ENCODE measurements at regions not wholly inside any gene's neighbourhood (a gene's known extent, or its start where the extent isn't known, plus 50 kb on each side); places are given as distances from the start of the nearest gene placed in this dataset.

DNA sequence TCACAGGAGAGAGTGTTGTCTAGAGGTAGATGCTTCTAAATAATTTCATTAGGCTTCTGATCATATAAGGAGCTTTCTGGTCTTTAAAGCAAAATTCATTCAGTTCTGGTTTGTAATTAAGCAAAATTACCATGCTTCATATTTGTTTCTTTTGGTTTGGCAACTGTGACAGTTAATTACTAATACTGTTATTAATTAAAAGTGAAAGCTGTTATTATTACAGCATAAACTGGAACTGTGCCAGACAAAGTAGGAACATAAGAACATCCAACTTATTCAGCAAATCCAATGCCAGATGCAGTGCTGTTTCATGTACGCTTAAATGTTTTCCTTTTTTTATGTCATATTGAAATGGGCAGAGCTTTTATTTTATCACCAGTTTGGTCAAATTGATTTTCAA, 70.4 kb upstream of the DAB2 start:
- TF ChIP-seq, protein P1, sequence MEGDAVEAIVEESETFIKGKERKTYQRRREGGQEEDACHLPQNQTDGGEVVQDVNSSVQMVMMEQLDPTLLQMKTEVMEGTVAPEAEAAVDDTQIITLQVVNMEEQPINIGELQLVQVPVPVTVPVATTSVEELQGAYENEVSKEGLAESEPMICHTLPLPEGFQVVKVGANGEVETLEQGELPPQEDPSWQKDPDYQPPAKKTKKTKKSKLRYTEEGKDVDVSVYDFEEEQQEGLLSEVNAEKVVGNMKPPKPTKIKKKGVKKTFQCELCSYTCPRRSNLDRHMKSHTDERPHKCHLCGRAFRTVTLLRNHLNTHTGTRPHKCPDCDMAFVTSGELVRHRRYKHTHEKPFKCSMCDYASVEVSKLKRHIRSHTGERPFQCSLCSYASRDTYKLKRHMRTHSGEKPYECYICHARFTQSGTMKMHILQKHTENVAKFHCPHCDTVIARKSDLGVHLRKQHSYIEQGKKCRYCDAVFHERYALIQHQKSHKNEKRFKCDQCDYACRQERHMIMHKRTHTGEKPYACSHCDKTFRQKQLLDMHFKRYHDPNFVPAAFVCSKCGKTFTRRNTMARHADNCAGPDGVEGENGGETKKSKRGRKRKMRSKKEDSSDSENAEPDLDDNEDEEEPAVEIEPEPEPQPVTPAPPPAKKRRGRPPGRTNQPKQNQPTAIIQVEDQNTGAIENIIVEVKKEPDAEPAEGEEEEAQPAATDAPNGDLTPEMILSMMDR (IDR thresholded peaks at IDR 0.05; ENCODE audit: low read depth, low read length) = no peak
- POLR2A ChIA-PET = no interaction called here
- Histone ChIP-seq H3K9me3 (ENCODE audit: control insufficient read depth, insufficient read depth, low read length) (no peaks in the 10 kb centered on the region), H3K4me3 (ENCODE audit: low read depth, low read length) (no peak overlapping the region), H3K27me3 (ENCODE audit: control insufficient read depth, insufficient read depth, low read length) (no peaks in the 10 kb centered on the region), H3K27ac (ENCODE audit: low read depth, low read length) (no peak overlapping the region)
- no peak for DNase-seq (ENCODE audit: low read depth, low spot score)
- CTCF ChIA-PET = interaction anchor here (1.8 kb wide), 1 partner anchor 52 kb away, joined by 7 read pairs; no protein-coding TSS in a partner anchor

DNA sequence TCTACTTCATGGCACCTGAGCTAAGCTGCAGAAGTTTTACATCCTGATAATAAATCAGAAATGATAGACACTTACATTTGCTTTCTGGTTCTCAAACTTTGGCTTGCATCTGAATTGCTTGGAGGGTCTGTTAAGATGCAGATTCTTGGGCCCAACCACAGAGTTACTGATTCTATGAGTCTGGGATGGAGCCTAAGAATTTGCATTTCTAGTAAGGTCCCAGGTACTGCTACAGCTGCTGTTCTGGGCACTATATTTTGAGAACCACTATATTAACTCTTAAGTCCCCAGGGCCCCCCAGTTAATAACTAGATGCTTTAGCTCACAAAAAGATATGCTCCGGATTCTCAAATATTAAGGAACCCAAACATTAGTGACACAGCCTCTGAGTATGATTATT, 69.8 kb upstream of the DAB2 start:
- no peak for DNase-seq (ENCODE audit: low read depth, low spot score)
- Histone ChIP-seq H3K27ac (ENCODE audit: low read depth, low read length) (no peak overlapping the region), H3K27me3 (ENCODE audit: control insufficient read depth, insufficient read depth, low read length) (no peaks in the 10 kb centered on the region), H3K4me3 (ENCODE audit: low read depth, low read length) (no peak overlapping the region), H3K9me3 (ENCODE audit: control insufficient read depth, insufficient read depth, low read length) (no peaks in the 10 kb centered on the region; the same call in 1 of the 2 replicates)
- CTCF ChIA-PET = interaction anchor here (0.7 to 1.8 kb wide), 2 partner anchors 53 to 55 kb away, joined by 3 to 7 read pairs; no protein-coding TSS in a partner anchor
- TF ChIP-seq, protein P1 (IDR thresholded peaks at IDR 0.05; ENCODE audit: low read depth, low read length) = no peak
- POLR2A ChIA-PET = interaction anchor here (0.7 kb wide), 1 partner anchor 70 kb away, joined by 5 read pairs; the partner anchor contains the start of gene DAB2

DNA sequence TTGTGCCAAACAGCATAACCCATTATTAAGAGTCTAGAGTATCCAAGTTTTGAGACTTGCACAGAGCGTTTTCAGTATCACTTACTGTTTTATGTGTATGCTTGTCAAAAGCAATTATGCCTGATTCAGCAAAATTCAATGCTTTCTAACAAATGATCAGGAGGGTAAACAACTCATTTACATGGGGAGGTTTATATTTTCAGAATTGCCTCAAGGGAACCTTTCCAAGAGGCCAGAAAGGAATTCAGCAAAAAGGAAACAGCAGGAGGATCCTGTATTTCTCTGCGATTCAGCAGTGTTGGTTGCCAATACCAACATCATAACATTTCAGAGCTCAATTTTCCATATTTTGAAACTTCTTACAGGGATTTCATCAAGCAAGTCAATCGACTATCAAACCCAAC, 69.3 kb upstream of the DAB2 start:
- no peak overlapping the region for H3K4me3 ChIP-seq (ENCODE audit: low read depth, low read length)
- CTCF ChIA-PET = interaction anchor here (0.7 to 1.8 kb wide), 2 partner anchors 53 to 56 kb away, joined by 3 to 7 read pairs; no protein-coding TSS in a partner anchor

DNA sequence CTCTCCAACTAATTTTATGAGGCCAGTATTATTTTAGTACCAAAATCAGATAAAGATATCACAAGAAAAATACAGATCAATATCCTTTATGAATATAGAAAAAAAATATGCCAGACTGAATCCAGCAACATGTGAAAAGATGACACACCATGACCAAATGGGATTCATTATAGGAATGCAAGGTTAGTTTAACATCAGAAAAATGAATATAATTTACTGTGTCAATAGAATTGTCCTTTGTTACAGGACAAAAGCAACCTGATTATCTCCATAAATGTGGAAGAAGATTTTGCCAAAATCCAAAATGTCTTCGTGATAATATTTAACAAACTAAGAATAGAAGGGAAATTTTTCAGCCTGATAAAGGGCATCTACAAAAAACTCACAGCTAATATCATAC, 66.4 kb upstream of the DAB2 start:
- no peak for DNase-seq (ENCODE audit: low read depth, low spot score)
- CTCF ChIA-PET = interaction anchor here (1.3 kb wide), 1 partner anchor 24 kb away, joined by 3 read pairs; no protein-coding TSS in a partner anchor
- H3K9me3 ChIP-seq (ENCODE audit: control insufficient read depth, insufficient read depth, low read length) = no peaks in the 10 kb centered on the region; the same call in 1 of the 2 replicates
- POLR2A ChIA-PET = no interaction called here
- H3K4me3 ChIP-seq (ENCODE audit: low read depth, low read length) = no peak overlapping the region
- H3K27ac ChIP-seq (ENCODE audit: low read depth, low read length) = no peak overlapping the region
- no peaks in the 10 kb centered on the region for H3K27me3 ChIP-seq (ENCODE audit: control insufficient read depth, insufficient read depth, low read length)
- TF ChIP-seq, protein P1 (IDR thresholded peaks at IDR 0.05; ENCODE audit: low read depth, low read length) = no peak

More for the DNA sequence above, 69.3 kb upstream of the DAB2 start:
- POLR2A ChIA-PET = interaction anchor here (0.7 kb wide), 1 partner anchor 69 kb away, joined by 5 read pairs; the partner anchor contains the start of gene DAB2
- no peaks in the 10 kb centered on the region; the same call in 1 of the 2 replicates for H3K9me3 ChIP-seq (ENCODE audit: control insufficient read depth, insufficient read depth, low read length)
- TF ChIP-seq, protein P1 (IDR thresholded peaks at IDR 0.05; ENCODE audit: low read depth, low read length) = no peak
- no peaks in the 10 kb centered on the region for H3K27me3 ChIP-seq (ENCODE audit: control insufficient read depth, insufficient read depth, low read length)
- no peak for DNase-seq (ENCODE audit: low read depth, low spot score)
- no peak overlapping the region for H3K27ac ChIP-seq (ENCODE audit: low read depth, low read length)

DNA sequence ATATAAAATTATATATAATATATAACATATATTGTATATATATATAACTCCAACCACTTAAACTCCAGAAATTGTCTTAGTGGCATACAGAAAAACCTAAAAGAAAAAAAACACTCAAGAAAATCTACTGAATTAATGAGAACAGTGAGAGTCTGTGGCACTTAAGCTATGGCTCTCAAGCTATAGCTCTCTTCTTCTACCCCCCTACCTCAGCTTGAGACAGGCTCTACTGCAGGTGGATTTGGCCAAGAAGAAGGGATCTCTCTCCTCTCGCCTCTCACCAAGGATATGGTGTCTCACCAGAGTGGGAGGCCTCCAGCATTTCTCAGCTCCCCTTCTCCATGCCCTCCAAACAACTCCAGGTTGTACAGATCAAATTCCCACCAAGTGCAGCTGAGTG, 64.5 kb upstream of the DAB2 start:
- Histone ChIP-seq H3K4me3 (ENCODE audit: low read depth, low read length) (no peak overlapping the region), H3K27me3 (ENCODE audit: control insufficient read depth, insufficient read depth, low read length) (no peaks in the 10 kb centered on the region), H3K9me3 (ENCODE audit: control insufficient read depth, insufficient read depth, low read length) (no peaks in the 10 kb centered on the region; the same call in 1 of the 2 replicates), H3K27ac (ENCODE audit: low read depth, low read length) (no peak overlapping the region)
- DNase-seq (ENCODE audit: low read depth, low spot score) = no peak
- ChIA-PET POLR2A (interaction anchor here (1.2 kb wide), 1 partner anchor 64 kb away, joined by 4 read pairs; the partner anchor contains the start of gene DAB2), CTCF (interaction anchor here (1.3 to 1.5 kb wide), 2 partner anchors 28 to 113 kb away, joined by 3 read pairs; no protein-coding TSS in a partner anchor)
- TF ChIP-seq, protein P1 (IDR thresholded peaks at IDR 0.05; ENCODE audit: low read depth, low read length) = no peak

All from AG04450 (cell line).